ENCODE measurements at regions not wholly inside any gene's neighbourhood (a gene's known extent, or its start where the extent isn't known, plus 50 kb on each side); places are given as distances from the start of the nearest gene placed in this dataset.

- TF ChIP-seq CTCF (IDR thresholded peaks at IDR 0.05), result no peak
- no peak for TF ChIP-seq POLR2AphosphoS5 (IDR thresholded peaks at IDR 0.05)
- no peak for TF ChIP-seq POLR2A (IDR thresholded peaks at IDR 0.05)
Observed at GRCh38 chr4:20359692-20360091, 108.0 kb downstream of the SLIT2 start.
